BLaER1 (cell line): ENCODE measurements at regions not wholly inside any gene's neighbourhood (a gene's known extent, or its start where the extent isn't known, plus 50 kb on each side); places are given as distances from the start of the nearest gene placed in this dataset.

Experiments used
- H3K27ac ChIP-seq: shearing (Covaris generic); formaldehyde crosslinking; 2 replicates; pipeline ENCODE4 v1.8.1; 2022
- H3K27me3 ChIP-seq: shearing (Covaris generic); formaldehyde crosslinking; 2 replicates; pipeline ENCODE4 v1.8.1; 2022
- H3K36me3 ChIP-seq: shearing (Covaris generic); formaldehyde crosslinking; 2 replicates; pipeline ENCODE4 v1.8.1; 2022
- H3K4me1 ChIP-seq: shearing (Covaris generic); formaldehyde crosslinking; 2 replicates; pipeline ENCODE4 v1.8.1; 2022
- H3K4me2 ChIP-seq: shearing (Covaris generic); formaldehyde crosslinking; 2 replicates; pipeline ENCODE4 v1.8.1; 2022
- H3K4me3 ChIP-seq: shearing (Covaris generic); formaldehyde crosslinking; 2 replicates; pipeline ENCODE4 v1.8.1; 2022
- H3K9ac ChIP-seq: shearing (Covaris generic); formaldehyde crosslinking; 2 replicates; pipeline ENCODE4 v1.8.1; 2022
- H3K9me3 ChIP-seq: shearing (Covaris generic); formaldehyde crosslinking; 2 replicates; pipeline ENCODE4 v1.8.1; 2022
- H4K20me1 ChIP-seq: shearing (Covaris generic); formaldehyde crosslinking; 2 replicates; pipeline ENCODE4 v1.8.1; 2022
- Cebpa-rat ChIP-seq: shearing (Covaris generic); IDR thresholded peaks from 2 replicates; pipeline ENCODE4 v1.8.1; 2022

- TF ChIP-seq Cebpa-rat = no peak
- Histone ChIP-seq H4K20me1 (no peaks in the 10 kb centered on the region), H3K4me1 (no peaks in the 10 kb centered on the region), H3K36me3 (no peaks in the 10 kb centered on the region), H3K27me3 (no peaks in the 10 kb centered on the region), H3K4me3 (no peak overlapping the region), H3K9me3 (peaks cover 42% of the 10 kb centered on the region), H3K4me2 (no peak overlapping the region), H3K27ac (no peak overlapping the region), H3K9ac (no peak overlapping the region)
These were observed 311.2 kb upstream of the HDAC4 start for GRCh38 chr2:239711911-239712570.

- Histone ChIP-seq H3K4me3 (no peak overlapping the region), H3K27me3 (no peaks in the 10 kb centered on the region), H3K4me2 (no peak overlapping the region), H3K27ac (no peak overlapping the region), H3K9ac (no peak overlapping the region), H4K20me1 (no peaks in the 10 kb centered on the region), H3K9me3 (peaks cover 42% of the 10 kb centered on the region), H3K4me1 (no peaks in the 10 kb centered on the region), H3K36me3 (no peaks in the 10 kb centered on the region)
- no peak for TF ChIP-seq Cebpa-rat
These were observed 310.4 kb upstream of the HDAC4 start for GRCh38 chr2:239710953-239711861.

- H3K4me3 ChIP-seq = no peak overlapping the region
- no peaks in the 10 kb centered on the region for H3K27me3 ChIP-seq
- no peaks in the 10 kb centered on the region for H3K36me3 ChIP-seq
- H3K4me2 ChIP-seq = no peak overlapping the region
- TF ChIP-seq Cebpa-rat = no peak
- H3K4me1 ChIP-seq = no peaks in the 10 kb centered on the region; the same call in 1 of the 2 replicates
- peaks cover 35% of the 10 kb centered on the region for H3K9me3 ChIP-seq
- no peaks in the 10 kb centered on the region for H4K20me1 ChIP-seq
- no peak overlapping the region for H3K9ac ChIP-seq
- H3K27ac ChIP-seq = no peak overlapping the region
These were observed 305.5 kb upstream of the HDAC4 start for GRCh38 chr2:239706367-239706766.

- no peak for TF ChIP-seq Cebpa-rat
- H3K27me3 ChIP-seq = no peaks in the 10 kb centered on the region
- H3K4me2 ChIP-seq = no peak overlapping the region
- H3K9me3 ChIP-seq = peaks cover 27% of the 10 kb centered on the region
- H3K36me3 ChIP-seq = no peaks in the 10 kb centered on the region
- no peaks in the 10 kb centered on the region for H4K20me1 ChIP-seq
- H3K27ac ChIP-seq = no peak overlapping the region
- H3K4me3 ChIP-seq = no peak overlapping the region
- peaks cover 16% of the 10 kb centered on the region; the same call in 1 of the 2 replicates for H3K4me1 ChIP-seq
- H3K9ac ChIP-seq = no peak overlapping the region
These were observed 303.9 kb upstream of the HDAC4 start for GRCh38 chr2:239704737-239705136.

GRCh38 chr2:239703834-239704233 is 303.0 kb upstream of the HDAC4 start:
- peaks cover 18% of the 10 kb centered on the region; the same call in 1 of the 2 replicates for H3K4me1 ChIP-seq
- H3K9me3 ChIP-seq = peaks cover 27% of the 10 kb centered on the region
- no peak for TF ChIP-seq Cebpa-rat
- no peak overlapping the region for H3K27ac ChIP-seq
- no peak overlapping the region for H3K9ac ChIP-seq
- H4K20me1 ChIP-seq = no peaks in the 10 kb centered on the region
- H3K36me3 ChIP-seq = no peaks in the 10 kb centered on the region
- no peak overlapping the region for H3K4me3 ChIP-seq
- no peak overlapping the region for H3K4me2 ChIP-seq
- no peaks in the 10 kb centered on the region for H3K27me3 ChIP-seq

GRCh38 chr2:239700686-239701345 is 300.0 kb upstream of the HDAC4 start:
- H3K27ac ChIP-seq = no peak overlapping the region
- H3K9me3 ChIP-seq = peaks cover 27% of the 10 kb centered on the region
- no peak overlapping the region for H3K4me2 ChIP-seq
- no peak overlapping the region for H3K4me3 ChIP-seq
- no peak for TF ChIP-seq Cebpa-rat
- H3K36me3 ChIP-seq = no peaks in the 10 kb centered on the region
- peaks cover 18% of the 10 kb centered on the region; the same call in 1 of the 2 replicates for H3K4me1 ChIP-seq
- no peak overlapping the region for H3K9ac ChIP-seq
- H3K27me3 ChIP-seq = no peaks in the 10 kb centered on the region
- no peaks in the 10 kb centered on the region for H4K20me1 ChIP-seq

GRCh38 chr2:239697399-239698164 is 296.8 kb upstream of the HDAC4 start:
- no peaks in the 10 kb centered on the region for H3K27me3 ChIP-seq
- H3K9ac ChIP-seq = no peak overlapping the region
- no peaks in the 10 kb centered on the region for H4K20me1 ChIP-seq
- H3K4me1 ChIP-seq = peaks cover 38% of the 10 kb centered on the region
- H3K4me3 ChIP-seq = no peak overlapping the region
- H3K4me2 ChIP-seq = no peak overlapping the region
- 0 out of 2 replicates have a peak, but pooled peaks cover 4% of the 10 kb centered on the region for H3K9me3 ChIP-seq
- H3K36me3 ChIP-seq = no peaks in the 10 kb centered on the region
- H3K27ac ChIP-seq = no peak overlapping the region
- no peak for TF ChIP-seq Cebpa-rat

- H3K9ac ChIP-seq = no peak overlapping the region
- H3K27ac ChIP-seq = no peak overlapping the region
- no peak for TF ChIP-seq Cebpa-rat
- no peak overlapping the region for H3K4me2 ChIP-seq
- H3K9me3 ChIP-seq = 0 out of 2 replicates have a peak, but pooled peaks cover 2% of the 10 kb centered on the region
- H3K4me3 ChIP-seq = no peak overlapping the region
- peaks cover 42% of the 10 kb centered on the region for H3K4me1 ChIP-seq
- no peaks in the 10 kb centered on the region for H3K27me3 ChIP-seq
- H4K20me1 ChIP-seq = no peaks in the 10 kb centered on the region
- no peaks in the 10 kb centered on the region for H3K36me3 ChIP-seq
These were observed 295.9 kb upstream of the HDAC4 start for GRCh38 chr2:239696559-239697207.

- Histone ChIP-seq H3K27ac (no peak overlapping the region), H3K4me1 (peaks cover 37% of the 10 kb centered on the region), H3K36me3 (no peaks in the 10 kb centered on the region), H3K4me3 (no peak overlapping the region), H3K4me2 (no peak overlapping the region), H3K9ac (no peak overlapping the region), H3K9me3 (no peaks in the 10 kb centered on the region), H4K20me1 (no peaks in the 10 kb centered on the region), H3K27me3 (no peaks in the 10 kb centered on the region)
- TF ChIP-seq Cebpa-rat = no peak
These were observed 295.0 kb upstream of the HDAC4 start for GRCh38 chr2:239695728-239696240.
